ENCODE measurements at regions not wholly inside any gene's neighbourhood (a gene's known extent, or its start where the extent isn't known, plus 50 kb on each side); places are given as distances from the start of the nearest gene placed in this dataset.

- TF ChIP-seq, protein P1, sequence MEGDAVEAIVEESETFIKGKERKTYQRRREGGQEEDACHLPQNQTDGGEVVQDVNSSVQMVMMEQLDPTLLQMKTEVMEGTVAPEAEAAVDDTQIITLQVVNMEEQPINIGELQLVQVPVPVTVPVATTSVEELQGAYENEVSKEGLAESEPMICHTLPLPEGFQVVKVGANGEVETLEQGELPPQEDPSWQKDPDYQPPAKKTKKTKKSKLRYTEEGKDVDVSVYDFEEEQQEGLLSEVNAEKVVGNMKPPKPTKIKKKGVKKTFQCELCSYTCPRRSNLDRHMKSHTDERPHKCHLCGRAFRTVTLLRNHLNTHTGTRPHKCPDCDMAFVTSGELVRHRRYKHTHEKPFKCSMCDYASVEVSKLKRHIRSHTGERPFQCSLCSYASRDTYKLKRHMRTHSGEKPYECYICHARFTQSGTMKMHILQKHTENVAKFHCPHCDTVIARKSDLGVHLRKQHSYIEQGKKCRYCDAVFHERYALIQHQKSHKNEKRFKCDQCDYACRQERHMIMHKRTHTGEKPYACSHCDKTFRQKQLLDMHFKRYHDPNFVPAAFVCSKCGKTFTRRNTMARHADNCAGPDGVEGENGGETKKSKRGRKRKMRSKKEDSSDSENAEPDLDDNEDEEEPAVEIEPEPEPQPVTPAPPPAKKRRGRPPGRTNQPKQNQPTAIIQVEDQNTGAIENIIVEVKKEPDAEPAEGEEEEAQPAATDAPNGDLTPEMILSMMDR (conservative IDR thresholded peaks at IDR 0.05; ENCODE audit: low read depth, low read length) = no peak
- no peak for TF ChIP-seq POLR2A (IDR thresholded peaks at IDR 0.05; ENCODE audit: low read depth, low read length)
- TF ChIP-seq RAD21 (IDR thresholded peaks at IDR 0.05; ENCODE audit: low read length) = no peak
- TF ChIP-seq, protein P2, sequence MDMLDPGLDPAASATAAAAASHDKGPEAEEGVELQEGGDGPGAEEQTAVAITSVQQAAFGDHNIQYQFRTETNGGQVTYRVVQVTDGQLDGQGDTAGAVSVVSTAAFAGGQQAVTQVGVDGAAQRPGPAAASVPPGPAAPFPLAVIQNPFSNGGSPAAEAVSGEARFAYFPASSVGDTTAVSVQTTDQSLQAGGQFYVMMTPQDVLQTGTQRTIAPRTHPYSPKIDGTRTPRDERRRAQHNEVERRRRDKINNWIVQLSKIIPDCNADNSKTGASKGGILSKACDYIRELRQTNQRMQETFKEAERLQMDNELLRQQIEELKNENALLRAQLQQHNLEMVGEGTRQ (IDR thresholded peaks at IDR 0.05; ENCODE audit: low read depth, low read length) = no peak
- TF ChIP-seq RFX5 (IDR thresholded peaks at IDR 0.05; ENCODE audit: low read depth, low read length) = no peak
- TF ChIP-seq CEBPB (IDR thresholded peaks at IDR 0.05; ENCODE audit: low read depth, low read length) = no peak
- no peak for TF ChIP-seq MXI1 (IDR thresholded peaks at IDR 0.05; ENCODE audit: borderline replicate concordance, low read depth, low read length)
- TF ChIP-seq FOS (IDR thresholded peaks at IDR 0.05; ENCODE audit: low read depth, low read length) = no peak
- TF ChIP-seq NFE2L2 (IDR thresholded peaks at IDR 0.05; ENCODE audit: low read depth, low read length) = no peak
- TF ChIP-seq SMC3 (IDR thresholded peaks at IDR 0.05; ENCODE audit: low read depth, low read length) = no peak
- TF ChIP-seq ELK1 (IDR thresholded peaks at IDR 0.05; ENCODE audit: borderline replicate concordance, low read depth, low read length) = no peak
- TF ChIP-seq BHLHE40 (IDR thresholded peaks at IDR 0.05; ENCODE audit: low read depth, low read length) = no peak
Observed at GRCh38 chr12:83378186-83378727, 691.6 kb downstream of the TMTC2 start.

Data from IMR-90 (cell line).